Heart left ventricle (tissue), 13 donors: ENCODE measurements at regions not wholly inside any gene's neighbourhood (a gene's known extent, or its start where the extent isn't known, plus 50 kb on each side); places are given as distances from the start of the nearest gene placed in this dataset.

Source experiments
- CTCF ChIP-seq, 12 donors: fragments of 200-600 bp; sonication (generic) in 4 of 12; IDR thresholded peaks; one replicate each; pipeline versions ENCODE4 v1.5.0 to v1.8.0; 2018 to 2022; ENCODE audit warnings: antibody characterized with exemption in 12 of 12, mild to moderate bottlenecking in 5 of 12
- POLR2A ChIP-seq, 2 donors: fragments of 450-650 bp; IDR thresholded peaks; one replicate each; pipeline ENCODE4 v1.6.1; 2017; ENCODE audit warnings: antibody characterized with exemption in 2 of 2, mild to moderate bottlenecking in 2 of 2, moderate library complexity in 2 of 2
- donor health status: ischemic (EF 13 %, LVEDD 7.1; RV severe dilation, severe dysfunction).
- donor health status: DM: no; HTN: yes; CAD: no.
- donor health status: DM: no; HTN: no; CAD: no.
- donor health status: ischemic (EF 25% LVEDD 6.9; RV normal size, moderate dysfunction).
- donor health status: ischemic (EF 25% LVEDD 5.7; RV mildly dilated, moderate dysfunction).
- donor health status: ischemic (EF 35%, LVEDD 5.7; RV mildly dilated, moderate dysfunction).
- donor health status: nonischemic (EF 11% LVEDD 7.7; RV severe dilation, severe dysfunction).
- donor health status: DM: yes; HTN: yes; CAD: no.
- donor health status: PGD.
- donor health status: ischemic (EF 29% LVEDD 5.4; RV normal size, mild dysfunction).
- donor health status: nonischemic (EF 23%, LVEDD 6.1; RV moderate dilation, normal function).

DNA sequence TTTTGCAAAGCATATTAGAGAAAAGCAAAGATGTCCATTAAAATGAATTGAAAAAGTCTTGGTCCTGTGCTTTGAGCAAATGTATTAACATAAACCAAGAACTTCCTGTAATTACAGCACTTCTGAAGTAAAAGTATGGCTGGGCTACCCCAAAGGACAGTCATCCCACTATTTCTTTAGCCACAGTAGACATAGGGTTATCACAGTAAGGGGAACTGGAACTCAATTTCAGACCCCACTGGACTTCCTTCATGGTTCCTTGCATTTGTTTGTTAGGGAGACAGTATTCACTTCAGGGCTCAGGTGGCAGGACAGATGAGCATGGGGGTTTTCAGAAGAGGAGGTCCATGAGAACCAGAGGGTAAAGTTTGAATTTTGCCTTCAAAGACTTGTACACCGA is 203.1 kb upstream of the PDE1C start:
- no peak for TF ChIP-seq CTCF (IDR thresholded peaks at IDR 0.05)
- no peak for TF ChIP-seq POLR2A (IDR thresholded peaks at IDR 0.05)
